ENCODE measurements at regions not wholly inside any gene's neighbourhood (a gene's known extent, or its start where the extent isn't known, plus 50 kb on each side); places are given as distances from the start of the nearest gene placed in this dataset.

DNA sequence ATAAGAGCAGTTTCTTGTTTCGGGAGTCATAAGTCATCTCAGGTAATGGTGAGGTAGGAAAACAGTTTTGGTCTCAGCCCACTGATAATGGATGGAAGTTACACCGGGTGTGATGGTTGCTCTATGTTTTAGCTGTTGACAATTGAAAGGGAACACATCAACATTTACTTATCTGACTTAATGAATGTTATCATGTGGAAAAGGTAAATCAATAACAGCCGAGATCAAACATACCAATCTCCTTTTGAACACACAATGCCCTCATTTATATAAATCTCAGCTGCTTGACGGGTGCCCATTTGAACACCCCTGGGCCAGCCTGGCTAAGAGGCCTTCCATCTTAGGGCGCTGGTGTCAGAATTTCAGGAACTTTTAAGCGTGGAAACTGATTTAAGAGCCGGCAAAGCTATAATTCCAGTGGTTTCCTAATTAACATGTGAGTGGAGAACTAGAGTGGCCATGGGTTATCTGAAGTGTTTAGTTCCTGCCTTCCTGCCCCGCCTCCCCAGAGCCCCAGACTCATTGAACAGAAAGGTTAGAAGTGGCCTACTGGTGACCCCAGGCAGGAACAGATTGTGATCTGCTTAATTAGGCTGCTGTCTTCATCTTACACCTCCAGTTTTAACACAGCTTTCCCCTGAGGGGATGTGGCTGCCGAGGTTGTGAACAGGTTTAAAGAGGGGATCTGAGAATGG lies 572.7 kb downstream of the FGF9 start:
- Histone ChIP-seq H3K9me3 (no peaks in the 10 kb centered on the region), H3K4me1 (no peaks in the 10 kb centered on the region), H3K27me3 (no peaks in the 10 kb centered on the region), H3K36me3 (no peaks in the 10 kb centered on the region), H3K27ac (no peak overlapping the region), H3K4me3 (no peak overlapping the region)
- TF ChIP-seq, protein P1, sequence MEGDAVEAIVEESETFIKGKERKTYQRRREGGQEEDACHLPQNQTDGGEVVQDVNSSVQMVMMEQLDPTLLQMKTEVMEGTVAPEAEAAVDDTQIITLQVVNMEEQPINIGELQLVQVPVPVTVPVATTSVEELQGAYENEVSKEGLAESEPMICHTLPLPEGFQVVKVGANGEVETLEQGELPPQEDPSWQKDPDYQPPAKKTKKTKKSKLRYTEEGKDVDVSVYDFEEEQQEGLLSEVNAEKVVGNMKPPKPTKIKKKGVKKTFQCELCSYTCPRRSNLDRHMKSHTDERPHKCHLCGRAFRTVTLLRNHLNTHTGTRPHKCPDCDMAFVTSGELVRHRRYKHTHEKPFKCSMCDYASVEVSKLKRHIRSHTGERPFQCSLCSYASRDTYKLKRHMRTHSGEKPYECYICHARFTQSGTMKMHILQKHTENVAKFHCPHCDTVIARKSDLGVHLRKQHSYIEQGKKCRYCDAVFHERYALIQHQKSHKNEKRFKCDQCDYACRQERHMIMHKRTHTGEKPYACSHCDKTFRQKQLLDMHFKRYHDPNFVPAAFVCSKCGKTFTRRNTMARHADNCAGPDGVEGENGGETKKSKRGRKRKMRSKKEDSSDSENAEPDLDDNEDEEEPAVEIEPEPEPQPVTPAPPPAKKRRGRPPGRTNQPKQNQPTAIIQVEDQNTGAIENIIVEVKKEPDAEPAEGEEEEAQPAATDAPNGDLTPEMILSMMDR (IDR thresholded peaks at IDR 0.05) = no peak
- no peak for DNase-seq (ENCODE audit: low spot score)

DNA sequence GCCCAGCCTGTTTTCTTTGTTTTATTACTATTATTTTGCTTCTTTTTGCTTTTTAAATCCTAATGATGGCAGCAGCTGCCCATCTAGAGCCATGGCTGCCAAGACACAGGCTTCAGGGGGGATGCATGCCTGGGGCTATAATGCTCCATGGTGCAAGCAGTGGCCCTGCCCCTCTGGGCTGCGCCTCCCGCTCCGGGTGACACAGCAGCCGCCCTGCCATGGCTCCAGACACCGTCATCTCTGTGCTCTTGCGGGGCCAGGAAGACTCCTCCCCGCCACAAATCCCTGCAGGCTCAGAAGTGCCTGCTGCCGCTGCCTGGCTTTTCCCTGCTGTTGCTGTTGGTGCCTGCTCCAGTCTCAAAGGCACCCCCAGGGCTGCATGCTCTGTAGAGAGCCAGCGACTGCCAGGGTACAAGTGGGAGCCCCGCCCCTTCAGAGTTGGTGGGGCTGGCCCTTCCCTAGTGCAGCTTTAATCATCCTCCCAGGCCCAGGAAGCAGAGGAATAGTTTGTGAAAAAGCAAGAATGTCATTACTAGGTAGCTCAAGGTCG lies 581.5 kb downstream of the FGF9 start:
- TF ChIP-seq, protein P1 (IDR thresholded peaks at IDR 0.05) = no peak
- H3K27ac ChIP-seq = no peak overlapping the region
- no peak overlapping the region for H3K4me3 ChIP-seq
- no peaks in the 10 kb centered on the region for H3K27me3 ChIP-seq
- H3K4me1 ChIP-seq = no peaks in the 10 kb centered on the region
- no peak for DNase-seq (ENCODE audit: low spot score)
- H3K36me3 ChIP-seq = no peaks in the 10 kb centered on the region
- H3K9me3 ChIP-seq = no peaks in the 10 kb centered on the region

DNA sequence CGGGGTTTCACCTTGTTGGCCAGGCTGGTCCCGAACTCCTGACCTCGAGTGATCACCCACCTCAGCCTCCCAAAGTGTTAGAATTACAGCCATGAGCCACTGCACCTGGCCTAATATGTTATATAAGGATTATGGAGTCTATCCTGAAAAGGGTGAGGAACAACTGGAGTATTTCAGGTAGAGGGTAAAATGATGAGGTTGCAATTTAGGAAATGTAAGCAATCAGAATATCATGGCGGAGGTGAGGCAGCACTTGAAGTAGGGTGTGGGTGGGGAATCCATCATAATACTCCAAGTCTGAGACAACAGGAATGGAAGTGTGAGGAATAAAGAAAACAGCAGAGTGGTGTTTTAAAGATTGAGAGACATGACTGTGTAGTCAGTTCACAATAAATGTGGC lies 582.2 kb downstream of the FGF9 start:
- TF ChIP-seq, protein P1 (IDR thresholded peaks at IDR 0.05) = no peak
- DNase-seq (ENCODE audit: low spot score) = no peak
- H3K27ac ChIP-seq = no peak overlapping the region

DNA sequence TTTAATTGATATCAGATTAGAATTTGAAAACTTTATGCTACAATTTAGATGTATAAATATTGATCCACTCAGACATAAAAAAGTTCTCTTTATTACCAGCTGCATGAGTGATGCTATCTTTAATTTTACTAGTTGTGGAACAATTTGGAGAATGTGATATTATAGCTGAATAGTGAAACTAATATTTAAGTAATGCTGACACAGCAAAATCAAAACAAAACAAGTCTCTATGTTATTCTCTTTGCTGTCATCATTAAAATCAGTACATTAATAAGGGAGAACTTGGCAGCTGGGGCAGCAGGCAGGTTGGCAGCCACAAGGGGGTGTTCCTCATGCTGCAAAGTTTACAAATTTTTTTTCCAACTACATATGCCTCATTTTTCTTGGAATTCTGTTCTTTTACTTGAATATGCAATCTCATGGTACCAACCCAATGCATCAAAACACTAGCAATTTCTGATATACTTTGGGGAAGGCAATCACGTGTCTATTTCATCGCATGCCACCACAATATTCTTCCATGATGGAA lies 585.3 kb downstream of the FGF9 start:
- Histone ChIP-seq H3K4me3 (no peak overlapping the region), H3K27me3 (no peaks in the 10 kb centered on the region), H3K27ac (no peak overlapping the region), H3K36me3 (no peaks in the 10 kb centered on the region), H3K4me1 (no peaks in the 10 kb centered on the region), H3K9me3 (no peaks in the 10 kb centered on the region)
- TF ChIP-seq, protein P1 (IDR thresholded peaks at IDR 0.05) = peak in 1 of 2 donors; percentile 35
- no peak for DNase-seq (ENCODE audit: low spot score)

More for the DNA sequence above, 582.2 kb downstream of the FGF9 start:
- H3K4me1 ChIP-seq = no peaks in the 10 kb centered on the region
- H3K36me3 ChIP-seq = no peaks in the 10 kb centered on the region
- no peak overlapping the region for H3K4me3 ChIP-seq
- H3K9me3 ChIP-seq = no peaks in the 10 kb centered on the region
- no peaks in the 10 kb centered on the region for H3K27me3 ChIP-seq

DNA sequence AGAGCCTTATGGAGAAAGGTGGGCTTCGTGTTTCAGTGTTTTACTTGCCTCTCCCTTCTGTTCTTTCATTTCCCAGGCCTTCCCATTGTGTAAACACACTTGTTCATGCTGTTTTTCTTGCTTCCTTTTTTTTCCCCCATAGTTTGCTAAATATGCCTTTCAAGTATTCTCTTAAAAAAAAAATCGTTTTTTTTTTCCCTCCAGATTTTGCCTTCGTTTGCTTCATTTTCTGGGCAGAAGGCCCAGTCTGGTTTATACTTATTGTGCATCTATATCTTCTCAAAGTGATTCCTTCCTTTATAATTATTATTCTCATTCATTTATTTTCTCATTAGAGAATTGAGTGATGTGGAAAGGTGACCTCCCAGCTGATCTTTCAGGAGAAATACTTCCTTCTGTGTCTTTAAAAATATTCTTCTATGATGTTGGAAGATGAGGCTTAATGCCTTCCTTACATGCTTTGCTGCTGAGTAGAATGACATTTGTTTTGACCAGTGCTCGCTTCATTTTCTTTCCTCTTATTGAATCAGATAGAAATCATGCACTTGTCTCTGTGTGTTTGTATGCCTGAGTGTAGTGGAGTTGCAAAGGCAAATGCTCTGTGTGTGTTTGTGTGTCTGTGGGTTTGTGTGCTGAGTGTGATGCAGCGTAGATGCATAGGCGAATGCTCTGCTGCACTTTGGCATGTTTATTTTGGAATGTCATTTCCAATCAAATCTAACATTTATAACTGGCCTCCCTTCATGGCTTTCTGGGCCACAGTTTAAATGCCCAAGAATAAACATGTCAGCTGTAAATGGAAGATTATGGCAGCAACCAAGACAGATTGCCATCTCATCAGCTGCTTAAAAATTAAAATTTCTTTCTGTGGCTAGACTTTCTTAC lies 591.4 kb downstream of the FGF9 start:
- TF ChIP-seq, protein P1 (IDR thresholded peaks at IDR 0.05) = no peak
- no peak overlapping the region for H3K27ac ChIP-seq
- no peak overlapping the region for H3K4me3 ChIP-seq
- DNase-seq (ENCODE audit: low spot score) = no peak
- no peaks in the 10 kb centered on the region for H3K9me3 ChIP-seq
- no peaks in the 10 kb centered on the region for H3K27me3 ChIP-seq
- no peaks in the 10 kb centered on the region for H3K4me1 ChIP-seq
- H3K36me3 ChIP-seq = no peaks in the 10 kb centered on the region

Measured in right atrium auricular region (tissue), 2 donors.